PC-3 (cell line): ENCODE measurements at regions not wholly inside any gene's neighbourhood (a gene's known extent, or its start where the extent isn't known, plus 50 kb on each side); places are given as distances from the start of the nearest gene placed in this dataset.

Experiments
- EZH2 ChIP-seq: fragments of 300-600 bp; sonication (generic); IDR thresholded peaks from one replicate; pipeline ENCODE4 v1.6.1; 2017; ENCODE audit warnings: antibody characterized with exemption, mild to moderate bottlenecking, low read length; ENCODE audit not compliant: unreplicated experiment
- EZH2phosphoT487 ChIP-seq: fragments of 300-600 bp; sonication (generic); IDR thresholded peaks from 2 replicates; pipeline ENCODE4 v1.6.1; 2018; ENCODE audit warnings: mild to moderate bottlenecking, antibody characterized with exemption, low read length, borderline replicate concordance
- TF ChIP-seq, protein P1 (sequence below): fragments of 300-600 bp; sonication (generic); conservative IDR thresholded peaks from 2 replicates; pipeline ENCODE4 v1.5.1; 2017; ENCODE audit warnings: antibody characterized with exemption, low read depth, mild to moderate bottlenecking, low read length

DNA sequence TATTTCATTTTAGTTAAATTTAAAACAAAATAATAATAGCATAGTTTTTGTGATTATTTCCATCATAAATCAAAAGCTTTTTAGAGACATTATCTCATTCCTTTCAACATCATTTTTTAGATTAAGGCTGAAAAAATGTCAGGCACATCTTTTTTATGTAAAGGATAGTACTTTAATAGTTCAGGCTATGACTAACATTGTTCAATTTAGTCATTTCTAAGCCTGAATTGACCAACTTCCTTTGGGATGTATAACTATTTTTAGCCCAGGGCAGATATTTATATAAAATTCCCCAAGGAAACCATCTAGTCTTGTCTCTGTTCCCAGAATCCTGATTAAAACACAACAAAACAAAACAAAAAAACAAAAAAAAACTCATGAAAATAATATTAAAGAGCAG is 145.6 kb upstream of the PCDH18 start:
- TF ChIP-seq EZH2 (no peak), EZH2phosphoT487 (no peak)
- TF ChIP-seq, protein P1, sequence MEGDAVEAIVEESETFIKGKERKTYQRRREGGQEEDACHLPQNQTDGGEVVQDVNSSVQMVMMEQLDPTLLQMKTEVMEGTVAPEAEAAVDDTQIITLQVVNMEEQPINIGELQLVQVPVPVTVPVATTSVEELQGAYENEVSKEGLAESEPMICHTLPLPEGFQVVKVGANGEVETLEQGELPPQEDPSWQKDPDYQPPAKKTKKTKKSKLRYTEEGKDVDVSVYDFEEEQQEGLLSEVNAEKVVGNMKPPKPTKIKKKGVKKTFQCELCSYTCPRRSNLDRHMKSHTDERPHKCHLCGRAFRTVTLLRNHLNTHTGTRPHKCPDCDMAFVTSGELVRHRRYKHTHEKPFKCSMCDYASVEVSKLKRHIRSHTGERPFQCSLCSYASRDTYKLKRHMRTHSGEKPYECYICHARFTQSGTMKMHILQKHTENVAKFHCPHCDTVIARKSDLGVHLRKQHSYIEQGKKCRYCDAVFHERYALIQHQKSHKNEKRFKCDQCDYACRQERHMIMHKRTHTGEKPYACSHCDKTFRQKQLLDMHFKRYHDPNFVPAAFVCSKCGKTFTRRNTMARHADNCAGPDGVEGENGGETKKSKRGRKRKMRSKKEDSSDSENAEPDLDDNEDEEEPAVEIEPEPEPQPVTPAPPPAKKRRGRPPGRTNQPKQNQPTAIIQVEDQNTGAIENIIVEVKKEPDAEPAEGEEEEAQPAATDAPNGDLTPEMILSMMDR: no peak
